HCT116 (cell line): ENCODE measurements at regions not wholly inside any gene's neighbourhood (a gene's known extent, or its start where the extent isn't known, plus 50 kb on each side); places are given as distances from the start of the nearest gene placed in this dataset.

Experiments
- ATAC-seq: fragments of 200-7000 bp; cut with Tn5 transposase; 2 replicates; pipeline ENCODE4 v1.9.1; 2020; ENCODE audit warnings: mild to moderate bottlenecking, moderate library complexity
- BruUV-seq: library from RNA; stranded (reverse); fragments of 400-500 nt; replicated peaks from 2 replicates; lab custom pipeline; 2021; lab: Mats Ljungman, UMichigan
- CTCF ChIA-PET: fragments of 300-600 bp; sonication (Branson Sonifier 250); formaldehyde crosslinking; loops from one replicate; lab custom pipeline; 2021; ENCODE audit warnings: antibody characterized with exemption; lab: Charles Lee
- POLR2A ChIA-PET: fragments of 300-600, 350-600 bp; sonication (Branson Sonifier 250); formaldehyde crosslinking; loops from one replicate; lab custom pipeline; 2021; ENCODE audit warnings: antibody characterized with exemption; lab: Charles Lee
- RAD21 ChIA-PET, 2 experiments: fragments of 300-600 bp; sonication (Branson Sonifier 250); formaldehyde crosslinking; loops; one replicate each; lab custom pipeline; 2023; ENCODE audit warnings: low total read pairs in 2 of 2; ENCODE audit not compliant: uncharacterized antibody in 2 of 2, unreplicated experiment in 2 of 2, low non-redundant PET in 1 of 2; lab: Charles Lee
- DNase-seq: peaks from one replicate; pipeline ENCODE4 v3.0.0-alpha.2; 2010; ENCODE audit warnings: low read depth, low spot score
- H2AFZ ChIP-seq: fragments of 200-600 bp; shearing (Covaris generic), sonication (generic); 2 replicates; pipeline ENCODE4 v1.6.1; 2017; ENCODE audit warnings: low read depth, mixed run types, mixed read lengths, antibody characterized with exemption, low read length; ENCODE audit not compliant: poor library complexity, severe bottlenecking
- H3K27ac ChIP-seq: 2 replicates; pipeline ENCODE4 v1.5.1; 2012; ENCODE audit warnings: low read depth, low read length
- H3K27me3 ChIP-seq: fragments of 200-600 bp; sonication (generic); 2 replicates; pipeline ENCODE4 v1.6.1; 2016; ENCODE audit warnings: mixed run types, low read length, mixed read lengths; ENCODE audit not compliant: insufficient read depth
- H3K36me3 ChIP-seq, 2 experiments: fragments of 200-500 bp in 1 of 2; fragments of 200-600 bp in 1 of 2; sonication (Bioruptor generic) in 1 of 2; sonication (generic) in 1 of 2; 2 replicates each; pipeline versions ENCODE4 v1.5.1 to v1.6.1; 2014 to 2016; ENCODE audit warnings: low read length in 2 of 2, inconsistent platforms in 1 of 2, mixed read lengths in 1 of 2, mixed run types in 1 of 2; ENCODE audit not compliant: insufficient read depth in 2 of 2, control insufficient read depth in 1 of 2
- H3K4me1 ChIP-seq, 2 experiments: fragments of 200-600 bp in 1 of 2; sonication (generic) in 1 of 2; 2 replicates each; pipeline versions ENCODE4 v1.5.1 to v1.6.1; 2012 to 2017; ENCODE audit warnings: low read length in 2 of 2, inconsistent platforms in 1 of 2, mild to moderate bottlenecking in 1 of 2, mixed read lengths in 1 of 2, mixed run types in 1 of 2, moderate library complexity in 1 of 2; ENCODE audit not compliant: insufficient read depth in 2 of 2, control insufficient read depth in 1 of 2
- H3K4me2 ChIP-seq: fragments of 200-600 bp; sonication (generic); 2 replicates; pipeline ENCODE4 v1.6.1; 2017; ENCODE audit warnings: mixed run types, low read length, mixed read lengths
- H3K4me3 ChIP-seq, 2 experiments: fragments of 200-600 bp in 1 of 2; sonication (generic) in 1 of 2; replicated peaks in 1 of 2; 2 replicates each; pipeline ENCODE4 v1.5.1; 2011 to 2016; ENCODE audit warnings: low read length in 2 of 2, control low read depth in 1 of 2, low read depth in 1 of 2, mild to moderate bottlenecking in 1 of 2, mixed read lengths in 1 of 2, mixed run types in 1 of 2
- H3K79me2 ChIP-seq: fragments of 200-600 bp; sonication (generic); 2 replicates; pipeline ENCODE4 v1.6.1; 2017; ENCODE audit warnings: mild to moderate bottlenecking, mixed run types, low read length, moderate library complexity, mixed read lengths; ENCODE audit not compliant: insufficient read depth
- H3K9ac ChIP-seq: fragments of 200-600 bp; sonication (generic); 2 replicates; pipeline ENCODE4 v1.6.1; 2016; ENCODE audit warnings: low read length, mixed read lengths
- H3K9me2 ChIP-seq: fragments of 200-600 bp; sonication (generic), shearing (Covaris generic); 2 replicates; pipeline ENCODE4 v1.6.1; 2017; ENCODE audit warnings: mixed run types, mild to moderate bottlenecking, moderate library complexity; ENCODE audit not compliant: insufficient read depth
- H3K9me3 ChIP-seq, 2 experiments: fragments of 200-500 bp in 1 of 2; fragments of 200-600 bp in 1 of 2; sonication (Bioruptor generic) in 1 of 2; sonication (generic) in 1 of 2; 2 replicates each; pipeline ENCODE4 v1.6.1; 2014 to 2017; ENCODE audit warnings: low read length in 2 of 2, mixed read lengths in 2 of 2, inconsistent platforms in 1 of 2, low read depth in 1 of 2, mild to moderate bottlenecking in 1 of 2, mixed run types in 1 of 2, moderate library complexity in 1 of 2; ENCODE audit not compliant: control insufficient read depth in 1 of 2, insufficient read depth in 1 of 2
- H4K20me1 ChIP-seq: fragments of 200-600 bp; sonication (generic), shearing (Covaris generic); 2 replicates; pipeline ENCODE4 v1.6.1; 2017; ENCODE audit warnings: mixed run types, mild to moderate bottlenecking, moderate library complexity; ENCODE audit not compliant: insufficient read depth
- ATF3 ChIP-seq: IDR thresholded peaks from 2 replicates; pipeline ENCODE4 v1.6.1; 2012
- CBX3 ChIP-seq: IDR thresholded peaks from 2 replicates; pipeline ENCODE4 v1.6.1; 2012; ENCODE audit warnings: low read depth
- CTCF ChIP-seq, 3 experiments: fragments of 200-600 bp in 1 of 3; sonication (generic) in 1 of 3; IDR thresholded peaks in 2 of 3; conservative IDR thresholded peaks in 1 of 3; 2 replicates each; pipeline ENCODE4 v1.5.1; 2012 to 2017; ENCODE audit warnings: low read depth in 2 of 3, low read length in 2 of 3, antibody characterized with exemption in 1 of 3, borderline replicate concordance in 1 of 3, control low read depth in 1 of 3, mild to moderate bottlenecking in 1 of 3, mixed read lengths in 1 of 3, mixed run types in 1 of 3, moderate library complexity in 1 of 3; ENCODE audit not compliant: insufficient read depth in 1 of 3
- EGR1 ChIP-seq: IDR thresholded peaks from 2 replicates; pipeline ENCODE4 v1.6.1; 2012; ENCODE audit warnings: low read depth
- JUND ChIP-seq: IDR thresholded peaks from 2 replicates; pipeline ENCODE4 v1.6.1; 2012
- RAD21 ChIP-seq: IDR thresholded peaks from 2 replicates; pipeline ENCODE4 v1.6.1; 2012; ENCODE audit warnings: low read depth, mild to moderate bottlenecking
- SIN3A ChIP-seq: IDR thresholded peaks from 2 replicates; pipeline ENCODE4 v1.6.1; 2012; ENCODE audit warnings: low read depth
- SP1 ChIP-seq: IDR thresholded peaks from 2 replicates; pipeline ENCODE4 v1.6.1; 2012; ENCODE audit warnings: low read depth
- ZFX ChIP-seq: fragments of 450-650 bp; IDR thresholded peaks from 2 replicates; pipeline ENCODE4 v1.6.1; 2017
- ZNF274 ChIP-seq: fragments of 200-500 bp; sonication (Bioruptor generic); IDR thresholded peaks from 2 replicates; pipeline ENCODE4 v1.6.1; 2014; ENCODE audit warnings: mild to moderate bottlenecking, low read depth, low read length, inconsistent platforms
- intact Hi-C: fragments of 100-400 bp; cut with micrococcal nuclease; formaldehyde crosslinking; loops from 2 replicates; pipeline ENCODE4 v1.10.0; 2022
- TF ChIP-seq, protein P1 (sequence below): IDR thresholded peaks from 2 replicates; pipeline ENCODE4 v1.6.1; 2011; ENCODE audit warnings: mild to moderate bottlenecking, low read length, moderate library complexity; ENCODE audit not compliant: insufficient replicate concordance; ENCODE audit errors: extremely low read depth
- TF ChIP-seq, protein P2 (sequence below): IDR thresholded peaks from 2 replicates; pipeline ENCODE4 v1.6.1; 2012; ENCODE audit warnings: low read depth

DNA sequence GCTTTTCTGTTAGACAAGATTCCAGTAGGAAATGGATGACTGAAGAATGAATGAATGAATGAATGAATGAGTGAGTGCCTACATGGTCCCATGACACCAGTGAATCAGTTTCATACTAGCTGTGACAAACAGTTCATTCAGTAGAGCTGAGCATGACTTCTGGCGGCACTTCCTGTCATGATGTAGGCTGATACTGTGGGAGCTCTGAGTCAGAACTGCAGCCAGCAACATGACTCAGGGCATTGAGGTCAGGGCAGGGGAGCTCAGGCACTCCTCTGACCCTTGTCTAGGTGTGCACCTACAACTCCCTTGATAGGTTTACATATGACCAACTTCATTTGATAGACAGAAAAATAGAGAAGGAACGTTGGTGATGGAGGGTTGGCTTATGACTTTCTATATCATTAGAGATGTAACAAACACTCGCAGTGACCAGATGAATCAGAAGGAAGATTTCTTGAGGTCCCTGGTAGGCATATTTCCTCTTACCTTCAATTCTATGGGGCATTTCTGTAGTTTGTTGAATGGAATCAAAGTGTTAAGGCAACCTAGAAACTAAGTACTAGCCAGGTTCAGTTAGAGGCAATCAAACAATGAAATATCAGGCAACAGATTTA lies 139.3 kb upstream of the ARHGAP5 start (continued):
- TF ChIP-seq, protein P1, sequence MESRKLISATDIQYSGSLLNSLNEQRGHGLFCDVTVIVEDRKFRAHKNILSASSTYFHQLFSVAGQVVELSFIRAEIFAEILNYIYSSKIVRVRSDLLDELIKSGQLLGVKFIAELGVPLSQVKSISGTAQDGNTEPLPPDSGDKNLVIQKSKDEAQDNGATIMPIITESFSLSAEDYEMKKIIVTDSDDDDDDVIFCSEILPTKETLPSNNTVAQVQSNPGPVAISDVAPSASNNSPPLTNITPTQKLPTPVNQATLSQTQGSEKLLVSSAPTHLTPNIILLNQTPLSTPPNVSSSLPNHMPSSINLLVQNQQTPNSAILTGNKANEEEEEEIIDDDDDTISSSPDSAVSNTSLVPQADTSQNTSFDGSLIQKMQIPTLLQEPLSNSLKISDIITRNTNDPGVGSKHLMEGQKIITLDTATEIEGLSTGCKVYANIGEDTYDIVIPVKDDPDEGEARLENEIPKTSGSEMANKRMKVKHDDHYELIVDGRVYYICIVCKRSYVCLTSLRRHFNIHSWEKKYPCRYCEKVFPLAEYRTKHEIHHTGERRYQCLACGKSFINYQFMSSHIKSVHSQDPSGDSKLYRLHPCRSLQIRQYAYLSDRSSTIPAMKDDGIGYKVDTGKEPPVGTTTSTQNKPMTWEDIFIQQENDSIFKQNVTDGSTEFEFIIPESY, result no peak

DNA sequence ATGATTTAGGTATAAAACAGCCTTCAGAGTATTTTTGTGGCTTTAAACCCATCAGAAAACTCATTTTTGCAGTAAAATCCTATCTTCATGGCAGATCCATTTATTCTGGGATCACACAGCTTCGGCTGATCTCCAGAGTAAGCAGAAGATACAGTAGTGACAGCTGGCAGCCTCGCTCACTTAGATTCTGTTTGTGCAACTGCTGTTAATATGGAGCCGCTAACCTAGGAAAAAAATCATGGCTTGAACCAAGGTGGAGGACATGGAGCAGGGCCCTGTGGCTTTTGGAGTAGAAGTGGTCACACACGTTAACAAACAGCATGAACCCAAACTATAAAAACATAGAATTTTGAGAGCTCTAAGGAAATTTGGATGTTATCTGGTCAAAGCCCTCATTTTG lies 137.2 kb upstream of the ARHGAP5 start:
- ChIA-PET POLR2A (no interaction called here), CTCF (no interaction called here), RAD21 (no interaction called here)
- Histone ChIP-seq H3K4me3 (no peak overlapping the region), H3K9ac (no peak overlapping the region), H3K27me3 (no peaks in the 10 kb centered on the region), H2AFZ (no peak overlapping the region), H3K9me2 (no peaks in the 10 kb centered on the region), H4K20me1 (no peaks in the 10 kb centered on the region), H3K9me3 (no peaks in the 10 kb centered on the region), H3K27ac (no peak overlapping the region), H3K36me3 (no peaks in the 10 kb centered on the region), H3K79me2 (no peaks in the 10 kb centered on the region), H3K4me2 (no peak overlapping the region), H3K4me1 (peaks cover 30 to 53% of the 10 kb centered on the region in 2 experiments)
- no peak for DNase-seq
- no TSS peak for BruUV-seq
- no peak for ATAC-seq
- intact Hi-C loops, result loop anchor here (5.0 kb wide), 1 partner anchor 137 kb away; the partner anchor contains the start of gene ARHGAP5
- TF ChIP-seq ATF3 (no peak), JUND (no peak), CBX3 (no peak), EGR1 (no peak), RAD21 (no peak), SIN3A (no peak), CTCF (IDR thresholded peaks at IDR 0.05 in 2 of 3, conservative IDR thresholded peaks at IDR 0.05 in 1 of 3; ENCODE audit: borderline replicate concordance in 1 of 3, insufficient read depth in 1 of 3, low read depth in 2 of 3, low read length in 2 of 3) (no peak), ZNF274 (no peak), SP1 (no peak), ZFX (no peak)
- TF ChIP-seq, protein P2, sequence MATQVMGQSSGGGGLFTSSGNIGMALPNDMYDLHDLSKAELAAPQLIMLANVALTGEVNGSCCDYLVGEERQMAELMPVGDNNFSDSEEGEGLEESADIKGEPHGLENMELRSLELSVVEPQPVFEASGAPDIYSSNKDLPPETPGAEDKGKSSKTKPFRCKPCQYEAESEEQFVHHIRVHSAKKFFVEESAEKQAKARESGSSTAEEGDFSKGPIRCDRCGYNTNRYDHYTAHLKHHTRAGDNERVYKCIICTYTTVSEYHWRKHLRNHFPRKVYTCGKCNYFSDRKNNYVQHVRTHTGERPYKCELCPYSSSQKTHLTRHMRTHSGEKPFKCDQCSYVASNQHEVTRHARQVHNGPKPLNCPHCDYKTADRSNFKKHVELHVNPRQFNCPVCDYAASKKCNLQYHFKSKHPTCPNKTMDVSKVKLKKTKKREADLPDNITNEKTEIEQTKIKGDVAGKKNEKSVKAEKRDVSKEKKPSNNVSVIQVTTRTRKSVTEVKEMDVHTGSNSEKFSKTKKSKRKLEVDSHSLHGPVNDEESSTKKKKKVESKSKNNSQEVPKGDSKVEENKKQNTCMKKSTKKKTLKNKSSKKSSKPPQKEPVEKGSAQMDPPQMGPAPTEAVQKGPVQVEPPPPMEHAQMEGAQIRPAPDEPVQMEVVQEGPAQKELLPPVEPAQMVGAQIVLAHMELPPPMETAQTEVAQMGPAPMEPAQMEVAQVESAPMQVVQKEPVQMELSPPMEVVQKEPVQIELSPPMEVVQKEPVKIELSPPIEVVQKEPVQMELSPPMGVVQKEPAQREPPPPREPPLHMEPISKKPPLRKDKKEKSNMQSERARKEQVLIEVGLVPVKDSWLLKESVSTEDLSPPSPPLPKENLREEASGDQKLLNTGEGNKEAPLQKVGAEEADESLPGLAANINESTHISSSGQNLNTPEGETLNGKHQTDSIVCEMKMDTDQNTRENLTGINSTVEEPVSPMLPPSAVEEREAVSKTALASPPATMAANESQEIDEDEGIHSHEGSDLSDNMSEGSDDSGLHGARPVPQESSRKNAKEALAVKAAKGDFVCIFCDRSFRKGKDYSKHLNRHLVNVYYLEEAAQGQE, result no peak
- TF ChIP-seq, protein P1, result no peak
